Osteocyte (in vitro differentiated cells): ENCODE measurements at regions not wholly inside any gene's neighbourhood (a gene's known extent, or its start where the extent isn't known, plus 50 kb on each side); places are given as distances from the start of the nearest gene placed in this dataset.

Experiments
- DNase-seq: peaks from one replicate; pipeline ENCODE4 v3.0.0; 2021; ENCODE audit warnings: mixed read lengths; ENCODE audit not compliant: unreplicated experiment; ENCODE audit errors: extremely low spot score
- H3K27ac Mint-ChIP-seq: one replicate; pipeline ENCODE4 v1.8.0; 2021; ENCODE audit warnings: mild to moderate bottlenecking, mixed read lengths; ENCODE audit not compliant: unreplicated experiment
- H3K27me3 Mint-ChIP-seq: one replicate; pipeline ENCODE4 v1.8.0; 2021; ENCODE audit warnings: mixed read lengths; ENCODE audit not compliant: unreplicated experiment
- H3K36me3 Mint-ChIP-seq: one replicate; pipeline ENCODE4 v1.8.0; 2021; ENCODE audit warnings: mixed read lengths; ENCODE audit not compliant: unreplicated experiment
- H3K4me1 Mint-ChIP-seq: one replicate; pipeline ENCODE4 v1.8.0; 2021; ENCODE audit warnings: mixed read lengths; ENCODE audit not compliant: unreplicated experiment
- H3K4me3 Mint-ChIP-seq: one replicate; pipeline ENCODE4 v1.8.0; 2021; ENCODE audit warnings: mild to moderate bottlenecking, moderate library complexity, mixed read lengths; ENCODE audit not compliant: unreplicated experiment
- H3K9me3 Mint-ChIP-seq: one replicate; pipeline ENCODE4 v1.8.0; 2021; ENCODE audit warnings: mixed read lengths; ENCODE audit not compliant: unreplicated experiment
- CTCF ChIP-seq: fragments of 200-600 bp; sonication (generic); IDR thresholded peaks from 2 replicates; pipeline ENCODE4 v1.5.0; 2021; ENCODE audit warnings: antibody characterized with exemption, mild to moderate bottlenecking, moderate library complexity

GRCh38 chr4:127209580-127210095 is 423.1 kb upstream of the INTU start:
- Mint-ChIP-seq H3K27me3 (no peaks in the 10 kb centered on the region), H3K4me3 (no peak overlapping the region), H3K4me1 (peaks cover 58% of the 10 kb centered on the region), H3K9me3 (peaks cover 4% of the 10 kb centered on the region), H3K27ac (no peak overlapping the region), H3K36me3 (peaks cover 8% of the 10 kb centered on the region)
- no peak for TF ChIP-seq CTCF
- DNase-seq: no peak

DNA sequence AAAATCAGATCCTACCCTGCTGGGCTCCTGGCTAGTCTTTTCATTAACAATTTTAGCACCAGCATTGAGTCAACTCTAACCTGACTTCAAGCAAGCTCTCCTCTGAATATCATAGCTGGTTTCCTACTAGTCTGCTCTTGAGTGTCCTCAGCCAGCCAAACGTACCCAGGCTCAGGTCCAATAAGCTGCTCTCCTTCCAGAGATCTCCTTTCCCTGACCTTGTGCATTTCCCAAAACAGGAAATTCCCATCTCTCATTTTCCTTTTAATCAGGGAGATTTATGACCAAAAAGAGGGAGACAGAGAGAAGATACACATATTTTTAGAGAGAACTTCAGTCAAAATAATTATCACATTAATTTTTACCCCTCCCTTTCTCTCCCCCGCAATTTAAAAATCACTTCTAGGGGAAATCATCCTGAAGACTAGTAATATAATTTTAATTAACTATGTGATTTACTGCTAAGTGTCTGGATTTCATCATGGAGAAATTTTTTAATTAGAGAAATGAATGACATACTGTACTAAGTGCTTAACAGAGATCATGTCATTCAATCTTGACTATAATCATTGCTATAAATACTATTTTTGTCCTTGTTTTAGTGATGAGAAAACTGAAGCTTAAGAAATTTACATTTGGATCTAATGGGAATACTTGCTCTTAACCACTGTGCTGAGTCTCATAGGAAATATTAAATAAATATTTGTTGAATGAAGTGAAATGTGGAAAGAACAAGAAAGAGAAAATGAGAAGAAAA is 421.7 kb upstream of the INTU start:
- TF ChIP-seq CTCF: no peak
- DNase-seq: no peak
- peaks cover 61% of the 10 kb centered on the region for H3K4me1 Mint-ChIP-seq
- H3K4me3 Mint-ChIP-seq: no peak overlapping the region
- peaks cover 4% of the 10 kb centered on the region for H3K9me3 Mint-ChIP-seq
- H3K27me3 Mint-ChIP-seq: no peaks in the 10 kb centered on the region
- H3K27ac Mint-ChIP-seq: peak overlapping the region; percentile 94
- peaks cover 8% of the 10 kb centered on the region for H3K36me3 Mint-ChIP-seq

- no peak for TF ChIP-seq CTCF
- DNase-seq: no peak
- Mint-ChIP-seq H3K4me1 (peaks cover 67% of the 10 kb centered on the region), H3K36me3 (peaks cover 8% of the 10 kb centered on the region), H3K4me3 (no peak overlapping the region), H3K27ac (peak overlapping the region; percentile 94), H3K9me3 (no peaks in the 10 kb centered on the region), H3K27me3 (no peaks in the 10 kb centered on the region)
These were observed 420.9 kb upstream of the INTU start for GRCh38 chr4:127211650-127212560.

DNA sequence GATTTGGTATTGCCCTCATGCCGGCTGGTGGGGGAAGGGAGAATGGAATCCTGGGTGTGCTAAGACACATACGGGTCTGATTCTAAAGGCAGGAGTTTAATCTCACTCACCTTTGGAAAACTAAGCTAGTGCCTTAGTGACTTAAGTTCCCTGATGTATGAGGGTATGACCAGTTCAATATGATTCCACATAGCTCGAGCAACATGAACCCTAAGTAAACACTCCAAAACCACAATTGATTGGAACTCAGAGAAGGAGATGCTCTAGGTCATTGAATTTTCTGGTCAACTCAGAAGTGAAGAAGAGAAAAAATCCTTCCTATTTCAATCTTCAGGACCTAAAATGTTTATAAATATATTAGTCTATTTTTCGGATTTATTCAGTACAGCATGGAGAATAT is 420.1 kb upstream of the INTU start:
- peak overlapping the region; percentile 94 for H3K27ac Mint-ChIP-seq
- DNase-seq: no peak
- H3K36me3 Mint-ChIP-seq: peaks cover 8% of the 10 kb centered on the region
- H3K4me3 Mint-ChIP-seq: peak overlapping the region; percentile 10
- H3K4me1 Mint-ChIP-seq: peaks cover 75% of the 10 kb centered on the region
- H3K9me3 Mint-ChIP-seq: no peaks in the 10 kb centered on the region
- no peak for TF ChIP-seq CTCF
- no peaks in the 10 kb centered on the region for H3K27me3 Mint-ChIP-seq

- DNase-seq: no peak
- peaks cover under 1% of the 10 kb centered on the region for H3K36me3 Mint-ChIP-seq
- H3K4me1 Mint-ChIP-seq: peaks cover 88% of the 10 kb centered on the region
- TF ChIP-seq CTCF: no peak
- H3K9me3 Mint-ChIP-seq: no peaks in the 10 kb centered on the region
- no peaks in the 10 kb centered on the region for H3K27me3 Mint-ChIP-seq
- peak overlapping the region; percentile 83 for H3K27ac Mint-ChIP-seq
- H3K4me3 Mint-ChIP-seq: no peak overlapping the region
These were observed 418.7 kb upstream of the INTU start for GRCh38 chr4:127214016-127214415.
